ENCODE measurements at regions not wholly inside any gene's neighbourhood (a gene's known extent, or its start where the extent isn't known, plus 50 kb on each side); places are given as distances from the start of the nearest gene placed in this dataset.

DNA sequence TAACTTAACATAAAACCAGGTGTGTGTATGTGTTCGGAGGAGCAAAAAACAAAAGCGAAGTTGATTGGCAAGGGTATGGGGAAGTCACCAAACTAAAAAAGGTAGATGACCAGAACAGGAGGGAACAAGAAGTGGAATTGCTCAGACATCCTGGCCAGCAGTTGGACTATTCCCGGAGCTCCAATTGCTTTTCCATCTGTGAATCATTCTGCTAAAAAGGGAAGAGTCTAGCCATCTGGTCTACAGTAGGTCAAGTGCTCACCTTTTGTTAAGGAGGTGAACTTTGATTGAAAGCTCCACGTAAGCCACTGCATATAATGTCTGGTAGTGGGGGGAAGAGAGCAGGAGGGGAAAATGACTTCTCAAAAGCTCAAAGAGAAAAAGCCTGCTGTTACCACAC is 50.0 kb upstream of the BET1 start (continued):
- TF ChIP-seq, protein P1, sequence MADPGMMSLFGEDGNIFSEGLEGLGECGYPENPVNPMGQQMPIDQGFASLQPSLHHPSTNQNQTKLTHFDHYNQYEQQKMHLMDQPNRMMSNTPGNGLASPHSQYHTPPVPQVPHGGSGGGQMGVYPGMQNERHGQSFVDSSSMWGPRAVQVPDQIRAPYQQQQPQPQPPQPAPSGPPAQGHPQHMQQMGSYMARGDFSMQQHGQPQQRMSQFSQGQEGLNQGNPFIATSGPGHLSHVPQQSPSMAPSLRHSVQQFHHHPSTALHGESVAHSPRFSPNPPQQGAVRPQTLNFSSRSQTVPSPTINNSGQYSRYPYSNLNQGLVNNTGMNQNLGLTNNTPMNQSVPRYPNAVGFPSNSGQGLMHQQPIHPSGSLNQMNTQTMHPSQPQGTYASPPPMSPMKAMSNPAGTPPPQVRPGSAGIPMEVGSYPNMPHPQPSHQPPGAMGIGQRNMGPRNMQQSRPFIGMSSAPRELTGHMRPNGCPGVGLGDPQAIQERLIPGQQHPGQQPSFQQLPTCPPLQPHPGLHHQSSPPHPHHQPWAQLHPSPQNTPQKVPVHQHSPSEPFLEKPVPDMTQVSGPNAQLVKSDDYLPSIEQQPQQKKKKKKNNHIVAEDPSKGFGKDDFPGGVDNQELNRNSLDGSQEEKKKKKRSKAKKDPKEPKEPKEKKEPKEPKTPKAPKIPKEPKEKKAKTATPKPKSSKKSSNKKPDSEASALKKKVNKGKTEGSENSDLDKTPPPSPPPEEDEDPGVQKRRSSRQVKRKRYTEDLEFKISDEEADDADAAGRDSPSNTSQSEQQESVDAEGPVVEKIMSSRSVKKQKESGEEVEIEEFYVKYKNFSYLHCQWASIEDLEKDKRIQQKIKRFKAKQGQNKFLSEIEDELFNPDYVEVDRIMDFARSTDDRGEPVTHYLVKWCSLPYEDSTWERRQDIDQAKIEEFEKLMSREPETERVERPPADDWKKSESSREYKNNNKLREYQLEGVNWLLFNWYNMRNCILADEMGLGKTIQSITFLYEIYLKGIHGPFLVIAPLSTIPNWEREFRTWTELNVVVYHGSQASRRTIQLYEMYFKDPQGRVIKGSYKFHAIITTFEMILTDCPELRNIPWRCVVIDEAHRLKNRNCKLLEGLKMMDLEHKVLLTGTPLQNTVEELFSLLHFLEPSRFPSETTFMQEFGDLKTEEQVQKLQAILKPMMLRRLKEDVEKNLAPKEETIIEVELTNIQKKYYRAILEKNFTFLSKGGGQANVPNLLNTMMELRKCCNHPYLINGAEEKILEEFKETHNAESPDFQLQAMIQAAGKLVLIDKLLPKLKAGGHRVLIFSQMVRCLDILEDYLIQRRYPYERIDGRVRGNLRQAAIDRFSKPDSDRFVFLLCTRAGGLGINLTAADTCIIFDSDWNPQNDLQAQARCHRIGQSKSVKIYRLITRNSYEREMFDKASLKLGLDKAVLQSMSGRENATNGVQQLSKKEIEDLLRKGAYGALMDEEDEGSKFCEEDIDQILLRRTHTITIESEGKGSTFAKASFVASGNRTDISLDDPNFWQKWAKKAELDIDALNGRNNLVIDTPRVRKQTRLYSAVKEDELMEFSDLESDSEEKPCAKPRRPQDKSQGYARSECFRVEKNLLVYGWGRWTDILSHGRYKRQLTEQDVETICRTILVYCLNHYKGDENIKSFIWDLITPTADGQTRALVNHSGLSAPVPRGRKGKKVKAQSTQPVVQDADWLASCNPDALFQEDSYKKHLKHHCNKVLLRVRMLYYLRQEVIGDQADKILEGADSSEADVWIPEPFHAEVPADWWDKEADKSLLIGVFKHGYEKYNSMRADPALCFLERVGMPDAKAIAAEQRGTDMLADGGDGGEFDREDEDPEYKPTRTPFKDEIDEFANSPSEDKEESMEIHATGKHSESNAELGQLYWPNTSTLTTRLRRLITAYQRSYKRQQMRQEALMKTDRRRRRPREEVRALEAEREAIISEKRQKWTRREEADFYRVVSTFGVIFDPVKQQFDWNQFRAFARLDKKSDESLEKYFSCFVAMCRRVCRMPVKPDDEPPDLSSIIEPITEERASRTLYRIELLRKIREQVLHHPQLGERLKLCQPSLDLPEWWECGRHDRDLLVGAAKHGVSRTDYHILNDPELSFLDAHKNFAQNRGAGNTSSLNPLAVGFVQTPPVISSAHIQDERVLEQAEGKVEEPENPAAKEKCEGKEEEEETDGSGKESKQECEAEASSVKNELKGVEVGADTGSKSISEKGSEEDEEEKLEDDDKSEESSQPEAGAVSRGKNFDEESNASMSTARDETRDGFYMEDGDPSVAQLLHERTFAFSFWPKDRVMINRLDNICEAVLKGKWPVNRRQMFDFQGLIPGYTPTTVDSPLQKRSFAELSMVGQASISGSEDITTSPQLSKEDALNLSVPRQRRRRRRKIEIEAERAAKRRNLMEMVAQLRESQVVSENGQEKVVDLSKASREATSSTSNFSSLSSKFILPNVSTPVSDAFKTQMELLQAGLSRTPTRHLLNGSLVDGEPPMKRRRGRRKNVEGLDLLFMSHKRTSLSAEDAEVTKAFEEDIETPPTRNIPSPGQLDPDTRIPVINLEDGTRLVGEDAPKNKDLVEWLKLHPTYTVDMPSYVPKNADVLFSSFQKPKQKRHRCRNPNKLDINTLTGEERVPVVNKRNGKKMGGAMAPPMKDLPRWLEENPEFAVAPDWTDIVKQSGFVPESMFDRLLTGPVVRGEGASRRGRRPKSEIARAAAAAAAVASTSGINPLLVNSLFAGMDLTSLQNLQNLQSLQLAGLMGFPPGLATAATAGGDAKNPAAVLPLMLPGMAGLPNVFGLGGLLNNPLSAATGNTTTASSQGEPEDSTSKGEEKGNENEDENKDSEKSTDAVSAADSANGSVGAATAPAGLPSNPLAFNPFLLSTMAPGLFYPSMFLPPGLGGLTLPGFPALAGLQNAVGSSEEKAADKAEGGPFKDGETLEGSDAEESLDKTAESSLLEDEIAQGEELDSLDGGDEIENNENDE (IDR thresholded peaks at IDR 0.05; ENCODE audit: insufficient replicate concordance, low read length) = no peak
- no peak for TF ChIP-seq BACH1 (IDR thresholded peaks at IDR 0.05; ENCODE audit: low read length)
- TF ChIP-seq, protein P2, sequence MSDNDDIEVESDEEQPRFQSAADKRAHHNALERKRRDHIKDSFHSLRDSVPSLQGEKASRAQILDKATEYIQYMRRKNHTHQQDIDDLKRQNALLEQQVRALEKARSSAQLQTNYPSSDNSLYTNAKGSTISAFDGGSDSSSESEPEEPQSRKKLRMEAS (IDR thresholded peaks at IDR 0.05) = no peak
- TF ChIP-seq SP2 (IDR thresholded peaks at IDR 0.05; ENCODE audit: low read length) = no peak
- no peak for TF ChIP-seq TAF1 (IDR thresholded peaks at IDR 0.05; ENCODE audit: low read depth, low read length)
- TF ChIP-seq, protein P3, sequence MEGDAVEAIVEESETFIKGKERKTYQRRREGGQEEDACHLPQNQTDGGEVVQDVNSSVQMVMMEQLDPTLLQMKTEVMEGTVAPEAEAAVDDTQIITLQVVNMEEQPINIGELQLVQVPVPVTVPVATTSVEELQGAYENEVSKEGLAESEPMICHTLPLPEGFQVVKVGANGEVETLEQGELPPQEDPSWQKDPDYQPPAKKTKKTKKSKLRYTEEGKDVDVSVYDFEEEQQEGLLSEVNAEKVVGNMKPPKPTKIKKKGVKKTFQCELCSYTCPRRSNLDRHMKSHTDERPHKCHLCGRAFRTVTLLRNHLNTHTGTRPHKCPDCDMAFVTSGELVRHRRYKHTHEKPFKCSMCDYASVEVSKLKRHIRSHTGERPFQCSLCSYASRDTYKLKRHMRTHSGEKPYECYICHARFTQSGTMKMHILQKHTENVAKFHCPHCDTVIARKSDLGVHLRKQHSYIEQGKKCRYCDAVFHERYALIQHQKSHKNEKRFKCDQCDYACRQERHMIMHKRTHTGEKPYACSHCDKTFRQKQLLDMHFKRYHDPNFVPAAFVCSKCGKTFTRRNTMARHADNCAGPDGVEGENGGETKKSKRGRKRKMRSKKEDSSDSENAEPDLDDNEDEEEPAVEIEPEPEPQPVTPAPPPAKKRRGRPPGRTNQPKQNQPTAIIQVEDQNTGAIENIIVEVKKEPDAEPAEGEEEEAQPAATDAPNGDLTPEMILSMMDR (IDR thresholded peaks at IDR 0.05; ENCODE audit: control extremely low read depth in 1 of 3, insufficient read depth in 1 of 3, low read depth in 1 of 3, low read length in 3 of 3) = no peak

All from H1 (cell line).